Stimulated activated CD8-positive, alpha-beta memory T cell treated with anti-CD3 and anti-CD28 coated beads, Interleukin-4, amount 100 ng/mL, for 24 hours (primary cell): ENCODE measurements at regions not wholly inside any gene's neighbourhood (a gene's known extent, or its start where the extent isn't known, plus 50 kb on each side); places are given as distances from the start of the nearest gene placed in this dataset.
"Not testable (repeated sequence)": the region's sequence is repeated elsewhere in the genome, so short reads cannot be mapped to it uniquely, and the experiment has no call there.

Experiments
- DNase-seq: peaks from one replicate; pipeline ENCODE4 v3.0.0-alpha.2; 2020; ENCODE audit warnings: low read depth

GRCh38 chrX:148080593-148080992, 99.5 kb downstream of the FMR1NB start:
- DNase-seq = no peak

GRCh38 chrX:148084611-148085010, 103.5 kb downstream of the FMR1NB start:
- DNase-seq = no peak

- DNase-seq = no peak
These were observed 139.0 kb downstream of the FMR1NB start for GRCh38 chrX:148120151-148120550.

DNA sequence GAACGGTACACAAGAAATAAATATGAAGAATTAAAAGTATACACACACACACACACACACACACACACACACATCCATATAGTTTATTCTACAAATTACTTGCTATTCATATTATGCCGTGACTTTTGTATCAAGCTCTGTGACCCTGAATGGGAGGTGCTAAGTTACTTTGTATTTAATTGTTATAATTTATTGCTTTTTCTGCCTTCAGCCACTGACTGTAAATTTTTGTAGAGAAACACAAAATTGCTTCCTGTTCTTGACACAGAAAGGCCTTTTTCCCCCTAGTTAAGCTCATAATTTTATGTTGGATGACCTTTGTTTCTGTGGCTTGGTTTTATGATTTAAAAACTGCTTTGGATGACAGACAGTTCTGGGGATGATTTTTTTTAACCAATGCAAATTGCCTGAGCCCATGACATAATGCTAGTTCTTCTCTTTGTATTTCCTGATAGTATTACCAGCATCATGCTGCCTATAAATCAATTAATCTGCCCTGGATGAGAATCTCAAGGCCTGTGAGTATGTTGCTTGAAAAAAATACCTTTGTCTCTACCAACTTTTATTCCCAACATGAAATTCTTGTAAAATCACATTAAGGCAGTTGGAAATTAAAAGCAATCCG, 140.0 kb downstream of the FMR1NB start:
- no peak for DNase-seq

GRCh38 chrX:148128872-148129505, 147.9 kb downstream of the FMR1NB start:
- DNase-seq = not testable (repeated sequence)

GRCh38 chrX:148133105-148133725, 152.1 kb downstream of the FMR1NB start:
- no peak for DNase-seq

DNA sequence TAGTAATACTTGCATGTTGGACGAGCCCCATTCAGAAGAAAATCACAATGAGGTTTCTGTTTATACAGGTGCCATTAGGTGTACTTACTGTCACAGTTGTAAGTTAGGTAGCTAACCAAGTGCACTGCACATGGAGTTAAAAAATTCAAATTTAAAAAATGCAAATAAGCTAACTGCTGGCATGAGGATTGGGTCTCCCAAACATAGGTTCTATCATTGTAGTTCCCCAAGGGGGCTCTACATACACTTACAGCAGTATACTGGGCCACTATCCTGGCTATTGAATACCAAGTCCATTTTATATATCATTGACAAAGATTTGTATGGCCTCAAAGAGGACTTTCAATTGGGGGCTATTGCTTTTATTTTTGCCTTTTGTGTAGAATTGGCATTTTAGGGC, 153.4 kb downstream of the FMR1NB start:
- no peak for DNase-seq

- no peak for DNase-seq
These were observed 154.6 kb downstream of the FMR1NB start for GRCh38 chrX:148135738-148136137.

GRCh38 chrX:148146121-148146520, 165.0 kb downstream of the FMR1NB start:
- DNase-seq = no peak

DNA sequence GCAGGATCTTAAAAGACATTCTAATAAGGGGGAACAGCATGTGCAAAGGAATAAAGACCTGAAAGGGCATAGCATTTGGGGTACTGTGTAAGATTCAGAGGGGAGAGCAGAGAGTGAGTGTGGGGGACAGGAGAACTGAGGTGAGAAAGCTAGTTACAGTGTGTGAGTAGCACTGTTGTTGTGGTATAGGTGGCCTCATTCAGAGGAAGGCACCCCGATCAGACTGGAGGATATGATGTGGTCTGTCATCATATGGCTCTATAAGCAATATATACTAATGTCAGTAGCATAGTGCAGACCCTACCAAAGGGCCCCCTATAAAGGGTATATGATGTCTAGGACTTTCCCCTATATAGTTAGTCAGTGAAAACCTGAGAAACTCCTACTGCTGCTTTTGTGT, 175.8 kb downstream of the FMR1NB start:
- DNase-seq = no peak

DNA sequence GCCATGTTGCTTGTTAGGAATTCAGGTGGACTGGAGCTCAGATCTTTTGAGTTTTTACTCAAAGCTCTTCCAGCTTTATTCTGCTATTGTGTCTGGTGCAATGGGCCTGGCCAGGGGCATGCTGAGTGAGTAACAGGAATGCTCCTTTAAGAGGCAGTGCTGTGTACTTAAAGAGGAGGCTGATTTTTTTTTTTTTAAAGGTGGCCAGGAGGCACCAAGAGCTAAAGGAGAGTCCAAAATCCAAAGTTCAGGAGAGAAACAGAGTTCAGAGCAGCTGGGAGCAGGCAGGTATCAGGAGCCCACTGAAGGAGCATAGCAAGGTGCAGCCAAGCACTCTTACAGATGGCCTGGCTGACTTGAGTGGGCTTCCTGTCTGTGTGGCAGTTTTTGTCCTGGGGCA, 178.7 kb downstream of the FMR1NB start:
- no peak for DNase-seq

DNA sequence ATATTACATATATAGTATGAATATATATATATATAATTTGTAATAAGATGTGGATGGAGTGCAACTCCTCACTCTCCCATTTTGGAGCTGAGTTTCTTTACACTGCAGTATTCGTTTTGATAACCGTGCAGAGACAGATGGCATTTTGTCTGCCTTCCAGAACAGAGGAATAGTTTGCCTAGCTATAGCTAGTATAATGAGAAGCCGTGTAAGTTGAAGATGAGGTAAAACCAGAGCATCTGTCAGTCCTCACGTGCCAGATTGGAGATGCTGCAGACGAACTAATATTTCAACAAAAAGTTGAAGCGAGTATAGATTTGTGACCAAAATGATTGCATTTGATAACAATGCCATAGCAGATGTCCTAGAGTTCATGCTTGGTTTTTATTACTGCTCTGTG, 180.6 kb downstream of the FMR1NB start:
- DNase-seq = no peak

GRCh38 chrX:148185631-148186030, 204.5 kb downstream of the FMR1NB start:
- DNase-seq = no peak

DNA sequence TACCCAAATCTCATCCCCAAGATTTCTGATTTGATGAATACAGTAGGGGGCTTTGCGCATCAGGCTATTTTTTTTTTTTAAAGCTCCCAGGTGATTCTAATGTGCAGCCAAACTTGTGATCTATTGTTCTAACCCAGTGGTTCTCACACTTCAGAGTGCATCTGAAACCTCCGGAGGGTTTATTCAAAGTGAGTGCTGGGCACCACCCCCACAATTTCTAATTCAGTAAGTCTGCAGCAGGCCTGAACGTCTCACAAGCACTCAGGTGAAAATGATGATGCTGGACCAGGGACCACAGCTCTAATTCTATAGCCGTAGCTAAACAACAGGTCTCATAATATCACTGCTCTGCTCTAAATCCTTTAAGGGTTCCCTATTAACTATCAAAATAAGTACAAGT, 211.4 kb downstream of the FMR1NB start:
- DNase-seq = no peak

- no peak for DNase-seq
These were observed 212.6 kb downstream of the FMR1NB start for GRCh38 chrX:148193759-148194158.

GRCh38 chrX:148203531-148203930, 222.4 kb downstream of the FMR1NB start:
- no peak for DNase-seq

GRCh38 chrX:148204195-148204594, 223.1 kb downstream of the FMR1NB start:
- DNase-seq = no peak

DNA sequence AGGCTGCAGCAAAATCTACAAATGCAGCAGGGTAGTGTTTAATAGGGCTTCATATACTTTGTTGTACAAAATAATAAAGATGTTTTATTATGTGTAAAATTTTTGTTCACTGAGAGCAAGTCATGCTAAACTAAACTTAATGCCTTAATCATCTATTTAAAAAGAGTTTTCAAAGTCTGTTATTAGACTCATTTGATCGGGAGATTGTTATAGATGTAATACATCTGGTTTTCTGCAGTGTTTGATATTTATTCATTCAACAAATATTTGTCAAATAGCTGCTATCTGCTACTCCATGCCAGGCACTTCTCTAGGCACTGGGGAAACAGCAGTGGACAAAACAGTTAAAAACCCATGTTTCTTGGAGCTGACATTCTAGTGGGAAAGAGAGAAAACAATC, 233.6 kb downstream of the FMR1NB start:
- DNase-seq = no peak

DNA sequence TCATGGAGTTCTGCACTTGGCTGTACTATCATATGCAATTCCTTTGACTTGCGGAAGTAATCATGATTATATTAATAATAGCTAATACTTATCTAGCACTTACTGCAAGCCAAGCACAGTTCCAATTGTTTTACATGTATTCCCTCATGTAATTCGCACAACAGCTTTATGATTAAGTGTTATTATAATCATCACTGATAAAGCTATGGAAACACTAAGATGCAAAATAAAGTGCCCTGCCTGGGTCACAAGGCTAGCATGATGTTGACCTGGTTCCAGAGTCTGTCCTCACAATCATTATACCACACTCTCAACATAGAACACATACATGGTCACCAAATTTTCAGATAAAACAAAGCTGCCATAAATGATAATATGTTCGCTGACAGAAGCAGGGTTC, 234.6 kb downstream of the FMR1NB start:
- DNase-seq = no peak

GRCh38 chrX:148223361-148223760, 242.2 kb downstream of the FMR1NB start:
- DNase-seq = no peak

DNA sequence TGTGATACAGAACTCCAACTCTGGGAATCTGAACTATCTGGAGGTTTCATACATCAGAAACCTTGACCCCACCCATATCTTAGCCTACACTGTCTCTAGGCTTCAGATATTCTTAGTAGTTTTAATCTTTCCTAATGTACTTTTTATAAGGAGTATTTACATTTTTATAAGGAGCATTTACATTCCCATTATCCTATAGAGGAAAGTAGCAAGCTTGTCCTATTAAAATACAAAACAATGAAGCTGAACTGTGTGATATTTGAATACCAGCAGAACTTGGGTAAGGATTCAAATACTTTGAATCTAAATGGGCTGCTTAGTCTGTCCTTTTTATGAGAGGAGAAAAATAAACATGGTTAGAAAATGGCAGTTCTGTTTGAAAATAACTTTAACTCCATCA, 247.4 kb downstream of the FMR1NB start:
- DNase-seq = no peak

- no peak for DNase-seq
These were observed 248.7 kb downstream of the FMR1NB start for GRCh38 chrX:148229801-148230303.

GRCh38 chrX:148259990-148260389, 240.4 kb upstream of the AFF2 start:
- no peak for DNase-seq

DNA sequence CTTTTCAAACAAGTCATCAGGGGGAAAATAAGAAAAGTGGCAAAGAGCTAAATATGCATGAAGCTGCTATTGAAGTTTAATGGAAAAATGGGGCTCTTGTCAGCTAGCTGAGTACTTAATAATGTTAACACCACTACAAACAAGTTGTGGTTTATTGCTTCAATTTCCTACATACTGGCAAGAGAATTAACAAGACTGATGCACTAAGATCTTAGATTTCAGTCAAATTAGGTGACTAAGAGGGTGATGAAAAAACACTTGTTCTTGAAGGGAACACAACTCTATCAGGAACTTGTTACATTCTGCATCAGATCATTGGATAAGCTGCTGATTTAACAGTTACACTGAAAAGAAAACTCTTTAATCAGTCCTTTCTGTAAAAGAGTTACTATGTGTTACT, 234.6 kb upstream of the AFF2 start:
- no peak for DNase-seq
